ENCODE measurements at regions not wholly inside any gene's neighbourhood (a gene's known extent, or its start where the extent isn't known, plus 50 kb on each side); places are given as distances from the start of the nearest gene placed in this dataset.

DNA sequence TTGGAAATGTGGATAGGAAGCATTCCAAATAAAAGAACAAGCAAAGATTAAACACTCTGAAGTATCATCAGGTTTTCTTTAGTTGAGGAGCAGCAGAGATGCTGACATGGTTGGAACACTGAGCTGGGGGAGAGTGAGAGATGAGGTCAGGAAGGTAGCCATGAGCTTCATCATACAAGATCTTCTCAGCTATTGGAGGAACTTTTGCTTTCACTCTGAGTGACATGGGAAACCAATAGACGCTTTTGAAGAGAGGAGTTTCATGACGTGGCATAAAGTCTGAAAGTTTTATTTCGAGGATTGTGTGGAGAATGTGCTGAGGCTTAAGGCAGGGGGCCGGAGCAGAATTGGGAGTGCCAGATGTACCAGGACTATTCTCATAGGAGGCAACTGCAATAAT, 616.2 kb upstream of the CAMK1G start:
- H3K4me3 ChIP-seq (ENCODE audit: low read length): no peak overlapping the region
- DNase-seq (ENCODE audit: low read depth): no peak
- TF ChIP-seq CTCF (IDR thresholded peaks at IDR 0.05; ENCODE audit: insufficient read depth, low read depth, low read length, missing control alignments): no peak

- TF ChIP-seq CTCF (IDR thresholded peaks at IDR 0.05; ENCODE audit: insufficient read depth, low read depth, low read length, missing control alignments): no peak
- no peak overlapping the region for H3K4me3 ChIP-seq (ENCODE audit: low read length)
- DNase-seq (ENCODE audit: low read depth): no peak
Observed at GRCh38 chr1:208974717-208975116, 608.8 kb upstream of the CAMK1G start.

DNA sequence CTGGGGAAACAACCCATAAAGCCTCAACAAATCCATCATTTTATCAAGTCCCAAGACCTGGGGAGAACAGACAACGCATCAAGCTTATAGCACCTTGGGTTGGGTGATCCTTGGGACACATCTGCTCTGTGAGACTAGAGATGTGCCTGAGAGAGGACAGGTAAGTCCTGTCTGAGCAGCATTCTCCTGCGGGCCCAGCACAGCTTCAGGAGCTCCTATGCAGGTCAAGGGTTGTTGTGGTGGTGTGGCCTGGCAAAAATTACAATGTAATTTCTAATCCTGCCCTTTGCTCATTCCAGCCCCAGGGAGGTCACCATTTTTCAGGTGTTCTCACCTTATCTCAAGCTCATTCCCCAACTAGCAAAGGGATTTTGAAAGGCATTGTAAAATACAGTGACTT, 608.1 kb upstream of the CAMK1G start:
- TF ChIP-seq CTCF (IDR thresholded peaks at IDR 0.05; ENCODE audit: insufficient read depth, low read depth, low read length, missing control alignments): no peak
- DNase-seq (ENCODE audit: low read depth): no peak
- no peak overlapping the region for H3K4me3 ChIP-seq (ENCODE audit: low read length)

DNA sequence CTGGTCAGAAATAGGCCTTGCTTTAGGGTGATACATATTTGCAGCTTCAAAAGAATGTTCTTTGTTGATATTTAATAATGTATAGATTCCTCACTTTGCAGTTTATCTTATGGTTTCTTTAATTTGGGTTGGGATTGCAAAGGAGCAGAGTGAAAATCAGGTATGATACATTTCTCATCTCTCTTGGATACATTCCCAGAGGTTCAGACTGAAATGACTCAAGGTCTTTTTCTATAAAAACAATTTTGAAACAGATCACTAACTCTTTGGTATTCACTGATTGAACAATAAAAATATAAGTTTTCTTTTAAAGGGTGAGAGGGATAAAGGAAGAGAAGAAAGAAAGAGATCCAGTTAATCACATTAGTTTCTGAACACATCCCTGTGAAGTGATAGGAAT, 606.5 kb upstream of the CAMK1G start:
- no peak overlapping the region for H3K4me3 ChIP-seq (ENCODE audit: low read length)
- TF ChIP-seq CTCF (IDR thresholded peaks at IDR 0.05; ENCODE audit: insufficient read depth, low read depth, low read length, missing control alignments): no peak
- DNase-seq (ENCODE audit: low read depth): peak; percentile 51

- DNase-seq (ENCODE audit: low read depth): peak; percentile 72
- no peak overlapping the region for H3K4me3 ChIP-seq (ENCODE audit: low read length)
- TF ChIP-seq CTCF (IDR thresholded peaks at IDR 0.05; ENCODE audit: insufficient read depth, low read depth, low read length, missing control alignments): no peak
Observed at GRCh38 chr1:208977638-208978256, 605.8 kb upstream of the CAMK1G start.

DNA sequence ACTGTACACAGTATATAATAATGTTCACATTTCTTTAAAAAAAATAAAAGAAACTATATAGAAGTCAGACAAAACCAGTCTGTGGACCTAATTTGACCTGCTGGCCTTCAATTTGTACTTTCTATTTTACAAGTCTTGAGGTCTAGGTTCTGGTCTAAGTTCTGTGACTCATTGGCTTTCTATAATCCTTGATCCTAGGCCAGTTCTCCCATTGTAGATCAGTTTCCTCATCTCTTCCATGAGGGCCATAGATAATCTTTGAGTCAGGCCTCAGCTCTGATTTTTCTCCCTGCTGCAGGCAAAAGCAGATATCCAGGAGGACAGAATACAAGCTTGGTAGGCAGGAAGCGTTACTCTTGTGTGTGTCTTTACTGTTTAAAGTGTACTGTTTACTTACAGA, 603.7 kb upstream of the CAMK1G start:
- no peak overlapping the region for H3K4me3 ChIP-seq (ENCODE audit: low read length)
- peak; percentile 14 for DNase-seq (ENCODE audit: low read depth)
- no peak for TF ChIP-seq CTCF (IDR thresholded peaks at IDR 0.05; ENCODE audit: insufficient read depth, low read depth, low read length, missing control alignments)

DNA sequence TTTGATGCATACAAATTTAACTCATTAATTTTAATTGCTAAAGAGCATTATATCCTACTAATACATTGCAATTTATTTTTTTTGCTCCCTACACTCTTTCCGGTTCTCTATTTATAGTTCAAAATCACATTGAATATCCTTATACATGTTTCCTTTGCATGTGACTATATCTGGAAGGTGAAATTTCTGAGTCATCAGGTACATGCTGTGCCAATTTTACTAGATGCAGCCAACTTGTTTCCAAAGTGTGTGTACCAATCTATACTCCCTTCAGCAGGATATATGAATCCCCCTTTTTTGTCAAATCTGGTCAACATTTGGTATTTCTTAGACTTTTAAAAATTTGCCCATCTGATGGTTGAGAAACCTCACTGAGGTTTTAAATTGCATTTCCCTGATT, 602.9 kb upstream of the CAMK1G start:
- TF ChIP-seq CTCF (IDR thresholded peaks at IDR 0.05; ENCODE audit: insufficient read depth, low read depth, low read length, missing control alignments): no peak
- peak; percentile 73 for DNase-seq (ENCODE audit: low read depth)
- no peak overlapping the region for H3K4me3 ChIP-seq (ENCODE audit: low read length)
